OCI-LY7 (cell line): ENCODE measurements at regions not wholly inside any gene's neighbourhood (a gene's known extent, or its start where the extent isn't known, plus 50 kb on each side); places are given as distances from the start of the nearest gene placed in this dataset.

Experiments
- CTCF ChIP-seq: fragments of 200-600 bp; sonication (generic); conservative IDR thresholded peaks from 2 replicates; pipeline ENCODE4 v1.5.1; 2014; ENCODE audit warnings: mild to moderate bottlenecking, antibody characterized with exemption, low read length, moderate library complexity, mixed read lengths
- EZH2phosphoT487 ChIP-seq: fragments of 200-600 bp; sonication (generic); IDR thresholded peaks from 2 replicates; pipeline ENCODE4 v1.6.1; 2018; ENCODE audit warnings: low read depth, borderline replicate concordance, mild to moderate bottlenecking, mixed run types, antibody characterized with exemption, low read length, moderate library complexity, mixed read lengths

- TF ChIP-seq CTCF (no peak), EZH2phosphoT487 (no peak)
These were observed 168.9 kb downstream of the BCOR start for GRCh38 chrX:39928704-39929378.
